T-helper 2 cell treated with Interferon-gamma antibody and Interleukin-4, amounts not matched to agents 5 μg/mL and 100 μg/mL, for 36 hours (primary cell): ENCODE measurements at regions not wholly inside any gene's neighbourhood (a gene's known extent, or its start where the extent isn't known, plus 50 kb on each side); places are given as distances from the start of the nearest gene placed in this dataset.

ENCODE experiments used
- DNase-seq: peaks from one replicate; pipeline ENCODE4 v3.0.0; 2021; ENCODE audit warnings: low spot score
- H3K27ac Mint-ChIP-seq: one replicate; pipeline ENCODE4 v1.8.0; 2021; ENCODE audit warnings: mild to moderate bottlenecking, mixed read lengths
- H3K27me3 Mint-ChIP-seq: one replicate; pipeline ENCODE4 v1.8.0; 2021; ENCODE audit warnings: low read depth, mixed read lengths
- H3K36me3 Mint-ChIP-seq: one replicate; pipeline ENCODE4 v1.8.0; 2021; ENCODE audit warnings: low read depth, mixed read lengths
- H3K4me1 Mint-ChIP-seq: one replicate; pipeline ENCODE4 v1.8.0; 2021; ENCODE audit warnings: low read depth, mixed read lengths
- H3K4me3 Mint-ChIP-seq: one replicate; pipeline ENCODE4 v1.8.0; 2022; ENCODE audit warnings: mild to moderate bottlenecking, moderate library complexity, mixed read lengths
- H3K9me3 Mint-ChIP-seq: one replicate; pipeline ENCODE4 v1.8.0; 2021; ENCODE audit warnings: mixed read lengths

GRCh38 chr12:20257311-20257710, 111.0 kb upstream of the PDE3A start:
- Mint-ChIP-seq H3K9me3 (peaks cover 4% of the 10 kb centered on the region), H3K36me3 (no peaks in the 10 kb centered on the region)

GRCh38 chr12:20259786-20260185, 108.6 kb upstream of the PDE3A start:
- H3K27ac Mint-ChIP-seq, result no peak overlapping the region
- no peaks in the 10 kb centered on the region for H3K27me3 Mint-ChIP-seq
- H3K4me1 Mint-ChIP-seq, result no peaks in the 10 kb centered on the region
- H3K36me3 Mint-ChIP-seq, result no peaks in the 10 kb centered on the region
- H3K4me3 Mint-ChIP-seq, result no peak overlapping the region
- no peak for DNase-seq
- H3K9me3 Mint-ChIP-seq, result peaks cover 4% of the 10 kb centered on the region

More at GRCh38 chr12:20257311-20257710, 111.0 kb upstream of the PDE3A start:
- no peak for DNase-seq
- Mint-ChIP-seq H3K27ac (no peak overlapping the region), H3K4me3 (no peak overlapping the region), H3K27me3 (no peaks in the 10 kb centered on the region), H3K4me1 (no peaks in the 10 kb centered on the region)

GRCh38 chr12:20260851-20261250, 107.5 kb upstream of the PDE3A start:
- no peak for DNase-seq
- H3K9me3 Mint-ChIP-seq, result peaks cover 4% of the 10 kb centered on the region
- H3K36me3 Mint-ChIP-seq, result no peaks in the 10 kb centered on the region
- no peak overlapping the region for H3K4me3 Mint-ChIP-seq
- H3K4me1 Mint-ChIP-seq, result no peaks in the 10 kb centered on the region
- H3K27ac Mint-ChIP-seq, result no peak overlapping the region
- H3K27me3 Mint-ChIP-seq, result no peaks in the 10 kb centered on the region

- H3K9me3 Mint-ChIP-seq, result peaks cover 4% of the 10 kb centered on the region
- DNase-seq, result no peak
- H3K27me3 Mint-ChIP-seq, result no peaks in the 10 kb centered on the region
- H3K4me3 Mint-ChIP-seq, result no peak overlapping the region
- no peak overlapping the region for H3K27ac Mint-ChIP-seq
- H3K4me1 Mint-ChIP-seq, result no peaks in the 10 kb centered on the region
- H3K36me3 Mint-ChIP-seq, result no peaks in the 10 kb centered on the region
These were observed 106.2 kb upstream of the PDE3A start for GRCh38 chr12:20262119-20262518.

GRCh38 chr12:20264026-20264425, 104.3 kb upstream of the PDE3A start:
- H3K36me3 Mint-ChIP-seq, result no peaks in the 10 kb centered on the region
- no peak overlapping the region for H3K27ac Mint-ChIP-seq
- no peaks in the 10 kb centered on the region for H3K4me1 Mint-ChIP-seq
- no peak for DNase-seq
- no peak overlapping the region for H3K4me3 Mint-ChIP-seq
- no peaks in the 10 kb centered on the region for H3K27me3 Mint-ChIP-seq
- peaks cover under 1% of the 10 kb centered on the region for H3K9me3 Mint-ChIP-seq

- DNase-seq, result no peak
- H3K4me3 Mint-ChIP-seq, result no peak overlapping the region
- H3K27ac Mint-ChIP-seq, result no peak overlapping the region
- no peaks in the 10 kb centered on the region for H3K27me3 Mint-ChIP-seq
- no peaks in the 10 kb centered on the region for H3K4me1 Mint-ChIP-seq
- H3K36me3 Mint-ChIP-seq, result no peaks in the 10 kb centered on the region
- no peaks in the 10 kb centered on the region for H3K9me3 Mint-ChIP-seq
These were observed 103.7 kb upstream of the PDE3A start for GRCh38 chr12:20264608-20265114.

GRCh38 chr12:20268121-20268732, 100.1 kb upstream of the PDE3A start:
- no peaks in the 10 kb centered on the region for H3K4me1 Mint-ChIP-seq
- no peak overlapping the region for H3K27ac Mint-ChIP-seq
- no peaks in the 10 kb centered on the region for H3K27me3 Mint-ChIP-seq
- H3K9me3 Mint-ChIP-seq, result no peaks in the 10 kb centered on the region
- no peak overlapping the region for H3K4me3 Mint-ChIP-seq
- H3K36me3 Mint-ChIP-seq, result no peaks in the 10 kb centered on the region
- DNase-seq, result no peak

- Mint-ChIP-seq H3K36me3 (no peaks in the 10 kb centered on the region), H3K27ac (no peak overlapping the region), H3K4me1 (no peaks in the 10 kb centered on the region), H3K4me3 (no peak overlapping the region), H3K27me3 (no peaks in the 10 kb centered on the region), H3K9me3 (no peaks in the 10 kb centered on the region)
- DNase-seq, result no peak
These were observed 99.6 kb upstream of the PDE3A start for GRCh38 chr12:20268771-20269170.

- Mint-ChIP-seq H3K4me3 (no peak overlapping the region), H3K4me1 (no peaks in the 10 kb centered on the region), H3K9me3 (no peaks in the 10 kb centered on the region), H3K36me3 (no peaks in the 10 kb centered on the region), H3K27ac (no peak overlapping the region), H3K27me3 (no peaks in the 10 kb centered on the region)
- no peak for DNase-seq
These were observed 98.8 kb upstream of the PDE3A start for GRCh38 chr12:20269337-20270067.

- no peaks in the 10 kb centered on the region for H3K4me1 Mint-ChIP-seq
- no peaks in the 10 kb centered on the region for H3K27me3 Mint-ChIP-seq
- no peak for DNase-seq
- no peaks in the 10 kb centered on the region for H3K9me3 Mint-ChIP-seq
- H3K36me3 Mint-ChIP-seq, result no peaks in the 10 kb centered on the region
- H3K4me3 Mint-ChIP-seq, result no peak overlapping the region
- no peak overlapping the region for H3K27ac Mint-ChIP-seq
These were observed 97.8 kb upstream of the PDE3A start for GRCh38 chr12:20270557-20270956.

GRCh38 chr12:20272161-20272560, 96.2 kb upstream of the PDE3A start:
- H3K27ac Mint-ChIP-seq, result no peak overlapping the region
- H3K4me3 Mint-ChIP-seq, result no peak overlapping the region
- no peaks in the 10 kb centered on the region for H3K9me3 Mint-ChIP-seq
- H3K27me3 Mint-ChIP-seq, result no peaks in the 10 kb centered on the region
- DNase-seq, result no peak
- H3K4me1 Mint-ChIP-seq, result no peaks in the 10 kb centered on the region
- no peaks in the 10 kb centered on the region for H3K36me3 Mint-ChIP-seq

- H3K27ac Mint-ChIP-seq, result no peak overlapping the region
- H3K36me3 Mint-ChIP-seq, result no peaks in the 10 kb centered on the region
- H3K4me3 Mint-ChIP-seq, result no peak overlapping the region
- H3K4me1 Mint-ChIP-seq, result no peaks in the 10 kb centered on the region
- no peak for DNase-seq
- no peaks in the 10 kb centered on the region for H3K9me3 Mint-ChIP-seq
- no peaks in the 10 kb centered on the region for H3K27me3 Mint-ChIP-seq
These were observed 95.5 kb upstream of the PDE3A start for GRCh38 chr12:20272801-20273200.

- no peak overlapping the region for H3K4me3 Mint-ChIP-seq
- DNase-seq, result no peak
- H3K4me1 Mint-ChIP-seq, result no peaks in the 10 kb centered on the region
- H3K36me3 Mint-ChIP-seq, result no peaks in the 10 kb centered on the region
- no peaks in the 10 kb centered on the region for H3K9me3 Mint-ChIP-seq
- H3K27ac Mint-ChIP-seq, result no peak overlapping the region
- H3K27me3 Mint-ChIP-seq, result no peaks in the 10 kb centered on the region
These were observed 94.3 kb upstream of the PDE3A start for GRCh38 chr12:20274008-20274407.

GRCh38 chr12:20278276-20278675, 90.1 kb upstream of the PDE3A start:
- no peaks in the 10 kb centered on the region for H3K27me3 Mint-ChIP-seq
- H3K9me3 Mint-ChIP-seq, result no peaks in the 10 kb centered on the region
- no peaks in the 10 kb centered on the region for H3K4me1 Mint-ChIP-seq
- no peak for DNase-seq
- no peak overlapping the region for H3K4me3 Mint-ChIP-seq
- no peak overlapping the region for H3K27ac Mint-ChIP-seq
- H3K36me3 Mint-ChIP-seq, result no peaks in the 10 kb centered on the region
